Uterus (tissue), 2 donors: ENCODE measurements at regions not wholly inside any gene's neighbourhood (a gene's known extent, or its start where the extent isn't known, plus 50 kb on each side); places are given as distances from the start of the nearest gene placed in this dataset.

Experiments used
- CTCF ChIP-seq, 4 experiments: fragments of 200-600 bp in 2 of 4; fragments of 450-650 bp in 2 of 4; sonication (generic) in 2 of 4; IDR thresholded peaks; one replicate each; pipeline ENCODE4 v1.5.1; 2016 to 2019; ENCODE audit warnings: antibody characterized with exemption in 4 of 4, mild to moderate bottlenecking in 2 of 4, moderate library complexity in 1 of 4
- POLR2A ChIP-seq, 2 donors: fragments of 450-650 bp; IDR thresholded peaks; one replicate each; pipeline ENCODE4 v1.6.1; 2016; ENCODE audit warnings: antibody characterized with exemption in 2 of 2, mild to moderate bottlenecking in 1 of 2, moderate library complexity in 1 of 2

DNA sequence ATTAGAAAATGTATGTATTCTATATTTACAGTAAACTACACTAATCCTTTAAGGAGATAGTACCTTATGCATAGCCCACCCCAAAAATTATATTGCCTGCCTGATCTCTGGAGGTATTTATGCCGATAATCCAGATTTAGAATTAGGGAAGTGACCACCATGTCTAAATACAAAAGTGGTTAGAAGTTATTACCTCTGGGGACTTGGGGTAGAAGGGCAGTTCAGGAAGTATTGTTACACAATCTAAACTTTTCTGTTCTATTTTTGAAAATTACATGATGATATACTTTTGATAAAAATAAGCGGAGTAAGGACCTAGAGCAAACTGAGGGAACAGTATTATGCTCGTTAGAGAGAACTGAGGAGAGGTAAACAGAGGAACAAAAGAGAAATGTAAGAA lies 90.5 kb upstream of the ZP4 start:
- TF ChIP-seq CTCF (IDR thresholded peaks at IDR 0.05), result no peak
- TF ChIP-seq POLR2A (IDR thresholded peaks at IDR 0.05), result no peak
